GM12891 (cell line): ENCODE measurements at regions not wholly inside any gene's neighbourhood (a gene's known extent, or its start where the extent isn't known, plus 50 kb on each side); places are given as distances from the start of the nearest gene placed in this dataset.
"Not testable (repeated sequence)": the region's sequence is repeated elsewhere in the genome, so short reads cannot be mapped to it uniquely, and the experiment has no call there.

Source experiments
- DNase-seq: peaks from one replicate; pipeline ENCODE4 v3.0.0; 2011; ENCODE audit warnings: low spot score; ENCODE audit not compliant: insufficient read length
- FAIRE-seq: peaks from 2 replicates; lab custom pipeline; 2011; peaks lifted over from hg19 to GRCh38; lab: Jason Lieb, UNC
- PAX5 ChIP-seq: IDR thresholded peaks from 2 replicates; pipeline ENCODE4 v1.6.1; 2011; ENCODE audit warnings: low read length, moderate library complexity, mild to moderate bottlenecking; ENCODE audit not compliant: insufficient read depth, severe bottlenecking
- POLR2A ChIP-seq: IDR thresholded peaks from 2 replicates; pipeline ENCODE4 v1.6.1; 2011; ENCODE audit warnings: low read depth, low read length, control low read depth
- POLR2AphosphoS5 ChIP-seq: IDR thresholded peaks from 2 replicates; pipeline ENCODE4 v1.6.1; 2011; ENCODE audit warnings: low read depth, low read length, control low read depth
- POU2F2 ChIP-seq: IDR thresholded peaks from 2 replicates; pipeline ENCODE4 v1.6.1; 2011; ENCODE audit warnings: low read depth, mild to moderate bottlenecking, control low read depth, low read length, moderate library complexity
- SPI1 ChIP-seq: IDR thresholded peaks from 2 replicates; pipeline ENCODE4 v1.6.1; 2011; ENCODE audit warnings: low read depth, low read length, control low read depth
- TAF1 ChIP-seq: IDR thresholded peaks from 2 replicates; pipeline ENCODE4 v1.6.1; 2011; ENCODE audit warnings: low read depth, low read length, control low read depth

DNA sequence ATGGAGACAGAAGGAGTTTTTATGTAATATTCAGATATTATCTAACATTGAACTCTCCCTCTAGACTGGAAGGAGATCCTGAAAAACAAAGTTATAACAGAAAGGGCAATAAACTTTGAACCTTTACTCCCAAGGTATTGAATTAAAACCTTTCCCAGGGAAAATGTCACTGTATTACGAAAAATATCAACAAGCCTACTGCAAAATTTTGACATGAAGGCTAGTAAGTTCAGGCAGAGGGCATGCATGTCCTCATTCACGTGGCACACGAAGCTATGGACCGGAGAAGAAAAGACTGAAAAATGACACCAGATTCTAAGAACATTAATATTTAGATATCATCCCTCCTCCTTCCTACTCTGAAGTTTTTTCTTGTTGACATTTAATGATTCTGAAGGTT lies 638.8 kb downstream of the LRRC70 start:
- DNase-seq (no peak), FAIRE-seq (no peak)
- TF ChIP-seq PAX5 (no peak), POLR2A (no peak), POU2F2 (no peak), POLR2AphosphoS5 (no peak), TAF1 (no peak)

DNA sequence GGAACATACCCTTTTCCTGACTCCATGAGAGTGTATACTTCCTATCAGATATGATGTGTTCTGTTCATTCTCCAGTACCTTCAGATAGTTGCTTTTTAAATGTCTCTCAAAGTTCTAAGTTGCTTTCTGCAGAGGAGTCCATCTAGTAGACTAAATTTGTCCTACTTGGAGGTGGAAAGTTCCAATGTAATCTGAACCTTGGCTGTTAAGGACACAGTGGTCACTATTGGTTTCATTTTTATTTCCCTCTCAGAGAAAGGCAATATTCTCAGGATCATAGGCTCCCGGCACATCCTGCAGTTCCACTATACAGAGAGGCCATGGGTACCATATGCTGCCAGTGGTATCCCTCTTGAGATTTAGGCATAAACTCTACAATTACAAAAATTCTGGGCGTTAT lies 634.6 kb downstream of the LRRC70 start:
- FAIRE-seq (no peak), DNase-seq (no peak)
- TF ChIP-seq PAX5, result no peak
- TF ChIP-seq POLR2AphosphoS5, result no peak
- no peak for TF ChIP-seq POU2F2
- no peak for TF ChIP-seq SPI1
- TF ChIP-seq TAF1, result no peak
- no peak for TF ChIP-seq POLR2A

DNA sequence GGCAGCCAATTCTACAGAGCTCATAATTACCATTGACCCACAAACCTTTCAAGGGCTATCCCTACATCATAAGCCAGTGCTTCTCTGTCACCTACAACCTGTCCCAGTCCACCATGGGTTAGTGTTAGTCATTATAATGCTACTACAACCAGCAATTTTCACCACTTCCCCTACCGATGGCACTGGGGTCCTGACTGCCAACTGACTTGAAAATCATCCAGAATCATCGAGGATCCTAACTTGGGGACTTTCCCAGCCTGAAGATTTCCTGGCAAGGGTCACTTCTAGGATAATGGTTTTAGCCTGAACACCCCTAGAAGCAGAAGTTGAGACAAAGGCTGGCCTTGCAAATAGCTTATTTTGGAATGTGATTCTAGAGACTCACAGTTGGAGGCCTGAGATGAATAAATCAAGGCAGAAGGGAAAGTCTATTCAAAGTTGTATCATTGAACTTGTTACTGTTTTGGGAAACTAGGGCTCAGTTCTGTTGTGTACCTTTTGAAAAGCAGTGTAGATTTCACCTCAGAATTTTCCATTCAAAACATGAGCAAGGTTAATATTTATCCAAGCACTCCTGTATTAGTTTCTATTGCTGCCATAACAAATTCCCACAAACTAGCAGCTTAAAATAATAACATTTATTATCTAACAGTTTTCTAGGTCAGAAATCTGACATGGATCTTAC lies 633.0 kb downstream of the LRRC70 start:
- no peak for FAIRE-seq
- TF ChIP-seq POLR2AphosphoS5 (no peak), TAF1 (no peak), POU2F2 (no peak), POLR2A (no peak), SPI1 (no peak), PAX5 (no peak)
- no peak for DNase-seq

DNA sequence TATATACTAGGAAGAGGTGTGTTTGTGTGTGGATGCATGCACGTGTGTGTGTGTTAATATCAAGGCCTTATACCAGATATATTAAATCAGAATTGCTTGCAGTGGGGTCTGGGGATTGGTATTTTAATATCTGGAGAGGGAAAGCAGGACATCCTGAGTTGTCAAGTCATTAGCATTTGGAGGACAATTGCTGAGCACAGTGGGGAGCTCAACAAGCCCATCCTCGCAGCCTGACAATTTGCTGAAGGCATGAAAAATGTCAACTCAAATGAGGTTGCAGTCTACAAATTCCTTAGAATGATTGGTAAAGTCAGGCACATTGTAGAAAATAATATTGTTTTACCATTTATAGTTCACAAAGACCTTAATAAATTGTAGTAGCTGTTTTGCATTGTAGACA lies 627.4 kb downstream of the LRRC70 start:
- FAIRE-seq (no peak), DNase-seq (no peak)
- TF ChIP-seq POLR2AphosphoS5, result no peak
- TF ChIP-seq POU2F2, result no peak
- TF ChIP-seq POLR2A, result no peak

DNA sequence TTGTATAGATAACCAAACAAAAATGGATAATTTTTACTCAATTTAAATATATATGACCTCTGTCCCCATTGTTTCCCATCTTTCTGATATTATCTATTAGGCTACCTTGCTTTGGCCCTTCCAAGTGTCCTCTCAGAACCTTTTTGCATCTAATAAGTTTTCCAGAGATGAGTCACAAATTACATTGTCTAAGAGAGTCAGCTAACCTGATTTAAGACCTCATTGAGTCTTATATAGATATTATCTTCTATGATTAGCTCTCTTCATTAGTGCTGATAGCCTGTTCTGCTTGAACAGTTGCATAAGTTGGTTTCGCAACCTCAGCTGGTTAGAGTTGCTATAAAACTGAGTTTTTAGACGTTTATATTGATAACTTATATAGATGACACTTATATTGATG lies 623.1 kb downstream of the LRRC70 start:
- TF ChIP-seq PAX5, result no peak
- TF ChIP-seq POLR2AphosphoS5, result no peak
- TF ChIP-seq SPI1, result no peak
- no peak for TF ChIP-seq POU2F2
- no peak for TF ChIP-seq POLR2A
- TF ChIP-seq TAF1, result no peak
- DNase-seq, result no peak
- no peak for FAIRE-seq

DNA sequence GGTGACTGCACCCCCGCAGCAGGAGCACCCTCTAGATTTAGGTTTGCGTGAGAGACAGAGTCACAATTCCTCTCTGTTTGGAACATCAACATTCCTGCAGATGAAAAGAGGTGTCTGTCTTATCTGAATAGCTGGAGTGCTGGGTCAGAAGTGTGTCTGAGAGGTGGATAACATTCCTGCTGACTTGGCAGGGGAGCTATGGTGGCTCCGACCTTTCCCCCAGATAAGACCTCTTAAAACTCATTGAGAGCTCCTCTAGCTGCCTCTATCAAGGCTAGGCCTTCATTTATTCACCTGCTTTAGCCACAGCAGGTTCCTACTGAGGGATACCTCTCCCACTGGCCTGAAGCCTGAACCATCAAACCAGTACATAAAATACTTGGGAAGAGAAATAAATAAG lies 615.5 kb downstream of the LRRC70 start:
- TF ChIP-seq PAX5 (no peak), POLR2A (no peak), TAF1 (no peak), POU2F2 (no peak)
- no peak for DNase-seq
- no peak for FAIRE-seq

DNA sequence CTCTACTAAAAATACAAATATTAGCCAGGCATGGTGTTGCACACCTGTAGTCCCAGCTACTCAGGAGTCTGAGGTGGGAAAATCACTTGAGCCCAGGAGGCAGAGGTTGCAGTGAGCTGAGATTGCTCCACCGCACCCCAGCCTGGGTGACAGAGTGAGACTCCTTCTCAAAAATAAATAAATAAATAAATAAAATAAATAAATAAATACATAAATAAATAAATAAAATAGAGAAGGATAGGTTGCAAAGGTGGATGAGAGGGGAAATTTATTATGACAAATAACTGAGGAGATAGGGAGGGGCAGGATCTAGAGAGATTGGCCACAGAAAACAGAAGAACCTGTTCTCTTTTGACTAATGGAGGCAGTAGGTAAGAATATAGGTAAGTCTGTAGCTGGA lies 601.6 kb downstream of the LRRC70 start:
- DNase-seq, FAIRE-seq: not testable (repeated sequence)

DNA sequence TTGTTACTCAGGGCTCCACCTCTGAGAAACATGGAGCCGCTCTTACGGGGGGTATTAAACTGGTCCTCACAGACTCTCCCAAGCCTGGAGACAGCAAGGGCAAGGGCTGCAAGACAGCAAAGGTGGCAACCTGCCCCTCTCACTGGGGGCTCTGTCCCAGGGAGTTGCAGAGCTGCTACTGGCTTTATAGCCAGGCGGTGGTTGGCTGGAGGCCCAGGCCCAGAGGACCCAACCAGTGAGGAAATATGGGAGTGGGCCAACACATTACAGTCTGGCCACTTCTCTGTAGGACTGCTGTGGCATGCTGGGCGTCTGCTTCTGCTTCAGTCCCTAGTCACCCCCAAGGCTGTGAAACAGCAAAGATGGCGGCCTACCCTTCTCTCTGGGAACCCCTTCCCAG lies 597.2 kb downstream of the LRRC70 start:
- DNase-seq (no peak), FAIRE-seq (no peak)
- no peak for TF ChIP-seq POLR2A
- TF ChIP-seq SPI1, result no peak
- TF ChIP-seq TAF1, result no peak
- no peak for TF ChIP-seq POLR2AphosphoS5
- no peak for TF ChIP-seq PAX5
- no peak for TF ChIP-seq POU2F2

DNA sequence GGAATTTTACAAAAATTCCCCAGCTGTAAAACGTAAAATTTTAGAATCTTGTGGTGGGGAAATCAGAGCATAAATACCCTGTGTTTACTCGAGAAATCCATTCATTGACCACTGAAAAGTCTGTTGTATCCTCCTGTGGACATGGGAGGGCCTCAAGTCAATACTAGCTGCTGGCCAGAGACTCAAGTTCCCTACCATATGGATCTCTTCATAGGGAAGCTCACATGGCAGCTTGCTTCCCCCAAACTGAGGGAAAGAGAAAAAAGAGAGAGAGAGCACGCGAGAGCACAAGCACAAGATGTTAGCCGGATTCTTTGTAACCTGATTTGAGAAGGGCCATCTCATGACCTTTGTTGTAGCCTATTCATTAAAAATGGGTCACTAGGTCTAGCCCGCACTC lies 591.9 kb downstream of the LRRC70 start:
- DNase-seq, result no peak
- no peak for FAIRE-seq
- TF ChIP-seq SPI1 (no peak), POU2F2 (no peak), POLR2A (no peak), PAX5 (no peak), POLR2AphosphoS5 (no peak)

DNA sequence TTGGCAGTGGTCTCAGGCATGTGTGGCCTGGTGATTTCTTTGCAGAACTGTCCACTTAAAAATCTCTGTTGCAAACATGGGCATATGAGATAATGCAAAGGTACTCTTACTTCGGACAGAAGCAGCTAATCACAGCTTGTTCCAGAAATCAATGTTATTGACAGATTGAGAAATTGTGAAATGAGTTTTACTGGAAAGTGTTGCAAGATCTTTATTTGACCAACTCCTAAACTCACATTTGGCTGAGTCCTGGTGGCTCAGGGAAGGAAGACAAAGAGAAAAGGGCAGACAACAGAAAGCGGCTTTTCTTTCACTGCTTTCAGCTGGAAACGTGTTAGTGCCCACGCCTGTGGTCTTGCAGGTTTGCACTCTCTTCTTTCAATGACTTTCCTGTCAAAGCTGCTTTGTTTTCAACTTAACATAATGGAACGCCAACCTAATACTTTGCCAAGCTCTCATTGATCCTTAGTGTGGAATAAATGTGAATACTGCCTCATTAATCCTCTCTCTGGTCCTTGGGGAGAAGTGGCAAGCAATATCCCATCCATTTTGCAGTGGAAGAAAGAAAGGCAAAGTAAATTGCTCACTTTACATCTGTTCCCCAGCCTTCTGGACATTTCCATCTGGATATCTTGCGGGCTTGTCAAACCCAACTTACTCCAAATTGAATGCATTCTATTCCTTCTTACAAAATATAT lies 586.4 kb downstream of the LRRC70 start:
- TF ChIP-seq POU2F2 (no peak), POLR2AphosphoS5 (no peak), PAX5 (no peak), TAF1 (no peak), SPI1 (no peak), POLR2A (no peak)
- FAIRE-seq (no peak), DNase-seq (no peak)

DNA sequence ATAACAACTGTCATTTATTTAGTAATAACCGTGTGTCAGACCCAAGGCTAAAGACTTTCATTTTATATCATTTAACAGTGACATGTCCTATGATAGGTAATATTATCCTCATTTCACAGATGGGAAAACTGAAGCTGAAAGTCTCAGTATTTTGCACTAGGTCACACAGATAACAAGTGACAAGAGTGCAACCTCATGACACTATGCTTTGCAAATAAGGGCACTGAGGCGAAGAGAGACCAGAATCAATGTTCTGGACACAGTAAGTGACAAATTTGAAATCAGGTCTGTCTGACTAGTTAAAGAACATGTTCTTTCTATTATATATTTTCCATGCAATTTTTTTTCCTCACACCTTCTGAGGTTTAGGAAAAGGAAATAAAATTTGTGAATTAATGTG lies 585.7 kb downstream of the LRRC70 start:
- DNase-seq (no peak), FAIRE-seq (no peak)
- TF ChIP-seq PAX5 (no peak), TAF1 (no peak)
